ENCODE measurements at regions not wholly inside any gene's neighbourhood (a gene's known extent, or its start where the extent isn't known, plus 50 kb on each side); places are given as distances from the start of the nearest gene placed in this dataset.

DNA sequence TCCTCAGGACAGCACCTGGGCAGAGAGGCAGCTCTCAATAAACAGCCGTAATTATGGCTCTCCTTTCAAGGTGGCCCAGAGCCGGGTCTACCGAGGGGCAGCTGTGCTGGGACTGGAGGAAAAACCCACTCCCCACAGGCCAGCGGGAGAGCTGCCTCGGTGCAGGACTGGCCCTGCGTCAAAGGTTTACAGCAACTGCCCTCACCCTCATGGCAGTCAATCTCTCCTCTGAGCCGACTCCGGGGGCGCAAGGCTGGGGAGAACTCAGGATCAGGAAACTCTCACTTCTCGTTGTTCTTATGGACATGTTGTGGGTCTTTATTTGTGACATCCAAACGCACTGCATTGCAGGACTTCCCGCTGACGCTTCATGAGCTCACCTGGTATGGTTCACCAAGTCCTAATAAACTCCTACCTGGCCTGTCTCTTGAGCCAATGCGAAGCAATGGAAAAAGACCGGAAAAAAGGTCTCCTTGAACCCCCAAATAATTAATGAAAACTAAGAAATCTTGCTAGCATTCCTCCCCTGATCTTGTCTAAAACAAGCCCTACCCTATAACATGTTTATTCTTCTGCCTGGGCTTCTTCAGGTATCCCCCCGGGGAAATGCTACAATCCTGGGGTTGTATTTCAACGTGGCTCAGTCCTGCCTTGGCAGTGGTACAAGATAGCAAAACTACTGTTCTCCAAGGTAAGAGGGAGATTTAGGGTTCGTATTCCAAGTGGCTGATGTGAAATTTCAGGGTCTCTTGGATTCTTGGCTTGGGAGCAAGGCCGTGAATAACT, 50.1 kb upstream of the CDKN2AIP start:
- H3K36me3 ChIP-seq (replicated peaks in 1 of 2; ENCODE audit: control insufficient read depth in 1 of 2, insufficient read depth in 2 of 2, low read length in 2 of 2): no peaks in the 10 kb centered on the region
- no peaks in the 10 kb centered on the region for H3K27me3 ChIP-seq (ENCODE audit: control insufficient read depth in 2 of 2, insufficient read depth in 2 of 2, low read length in 2 of 2)
- no peaks in the 10 kb centered on the region for H4K20me1 ChIP-seq (ENCODE audit: insufficient read depth, low read length)
- peaks cover 59 to 74% of the 10 kb centered on the region in 2 donors for H3K4me1 ChIP-seq (ENCODE audit: control insufficient read depth in 1 of 2, insufficient read depth in 2 of 2, low read length in 2 of 2)
- WGBS (ENCODE audit: insufficient coverage): 96% methylated on average over 9 of the region's 19 CpGs
- Mint-ChIP-seq H3K27ac (no peak overlapping the region), H3K27me3 (ENCODE audit: low read depth in 3 of 3) (peaks cover 3 to 5% (median 5%) of the 10 kb centered on the region in 3 donors), H3K9me3 (no peaks in the 10 kb centered on the region), H3K4me3 (no peak overlapping the region), H3K36me3 (no peaks in the 10 kb centered on the region), H3K4me1 (peaks cover 67% of the 10 kb centered on the region)
- no peak overlapping the region for H3K27ac ChIP-seq (ENCODE audit: low read depth in 1 of 2, low read length in 2 of 2)
- no peak overlapping the region for H3K9ac ChIP-seq (ENCODE audit: insufficient read depth, low read length, poor library complexity, severe bottlenecking)
- TF ChIP-seq, protein P1, sequence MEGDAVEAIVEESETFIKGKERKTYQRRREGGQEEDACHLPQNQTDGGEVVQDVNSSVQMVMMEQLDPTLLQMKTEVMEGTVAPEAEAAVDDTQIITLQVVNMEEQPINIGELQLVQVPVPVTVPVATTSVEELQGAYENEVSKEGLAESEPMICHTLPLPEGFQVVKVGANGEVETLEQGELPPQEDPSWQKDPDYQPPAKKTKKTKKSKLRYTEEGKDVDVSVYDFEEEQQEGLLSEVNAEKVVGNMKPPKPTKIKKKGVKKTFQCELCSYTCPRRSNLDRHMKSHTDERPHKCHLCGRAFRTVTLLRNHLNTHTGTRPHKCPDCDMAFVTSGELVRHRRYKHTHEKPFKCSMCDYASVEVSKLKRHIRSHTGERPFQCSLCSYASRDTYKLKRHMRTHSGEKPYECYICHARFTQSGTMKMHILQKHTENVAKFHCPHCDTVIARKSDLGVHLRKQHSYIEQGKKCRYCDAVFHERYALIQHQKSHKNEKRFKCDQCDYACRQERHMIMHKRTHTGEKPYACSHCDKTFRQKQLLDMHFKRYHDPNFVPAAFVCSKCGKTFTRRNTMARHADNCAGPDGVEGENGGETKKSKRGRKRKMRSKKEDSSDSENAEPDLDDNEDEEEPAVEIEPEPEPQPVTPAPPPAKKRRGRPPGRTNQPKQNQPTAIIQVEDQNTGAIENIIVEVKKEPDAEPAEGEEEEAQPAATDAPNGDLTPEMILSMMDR (IDR thresholded peaks at IDR 0.05): no peak
- no peak overlapping the region for H2AFZ ChIP-seq (ENCODE audit: insufficient read depth, low read depth, low read length, poor library complexity, severe bottlenecking)
- H3K4me3 ChIP-seq (replicated peaks in 1 of 3; ENCODE audit: low read depth in 2 of 3, low read length in 3 of 3): no peak overlapping the region
- H3K9me3 ChIP-seq (replicated peaks in 1 of 2; ENCODE audit: control insufficient read depth in 1 of 2, insufficient read depth in 1 of 2, low read length in 2 of 2): no peaks in the 10 kb centered on the region
- no peaks in the 10 kb centered on the region for H3K79me2 ChIP-seq (ENCODE audit: insufficient read depth, low read length)
- DNase-seq: no peak
- intact Hi-C loops (cut with micrococcal nuclease): no loop called here
- no peak overlapping the region for H3K4me2 ChIP-seq (replicated peaks; ENCODE audit: extremely low read depth, low read length, poor library complexity, severe bottlenecking)

All from CD14-positive monocyte (primary cell).